ENCODE measurements at regions not wholly inside any gene's neighbourhood (a gene's known extent, or its start where the extent isn't known, plus 50 kb on each side); places are given as distances from the start of the nearest gene placed in this dataset.

DNA sequence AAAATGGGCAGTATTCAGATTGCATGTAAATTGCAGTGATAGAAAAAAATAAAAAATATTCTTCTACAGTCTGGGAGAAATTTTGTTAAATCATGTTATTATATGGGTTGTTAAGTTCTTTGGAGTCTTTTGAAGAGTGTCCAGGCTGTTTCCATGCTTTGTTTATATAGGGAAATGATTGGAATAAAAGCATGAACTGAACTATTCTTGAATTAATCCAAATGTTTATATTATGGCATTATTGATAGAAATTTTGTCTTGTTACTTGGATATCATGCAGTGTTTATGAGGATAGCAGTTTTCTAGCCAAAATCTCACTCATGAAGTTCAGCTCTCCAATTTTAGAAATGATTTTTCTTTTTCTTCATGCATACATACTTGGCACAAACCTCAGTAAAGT lies 108.2 kb upstream of the NAV3 start:
- no peak for DNase-seq

DNA sequence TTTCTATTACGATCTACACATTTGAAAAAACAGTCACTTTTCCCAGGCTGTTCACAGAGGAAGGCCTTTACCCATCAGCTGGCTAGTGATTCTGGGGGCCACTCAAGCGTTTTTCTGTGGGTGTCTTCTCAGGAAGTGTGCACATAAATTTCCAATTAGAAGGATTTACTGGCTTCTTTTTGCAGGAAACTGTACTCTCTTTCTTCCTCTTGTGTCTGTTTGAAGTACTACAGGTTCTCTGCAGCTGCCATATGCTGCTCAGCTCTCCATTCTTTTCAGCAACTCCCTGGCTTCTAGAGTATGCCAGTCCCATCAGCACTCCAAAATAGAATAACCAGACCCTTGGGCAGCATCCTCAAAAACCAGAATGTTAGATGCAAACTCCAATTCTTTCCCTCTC lies 110.4 kb upstream of the NAV3 start:
- no peak for DNase-seq

DNA sequence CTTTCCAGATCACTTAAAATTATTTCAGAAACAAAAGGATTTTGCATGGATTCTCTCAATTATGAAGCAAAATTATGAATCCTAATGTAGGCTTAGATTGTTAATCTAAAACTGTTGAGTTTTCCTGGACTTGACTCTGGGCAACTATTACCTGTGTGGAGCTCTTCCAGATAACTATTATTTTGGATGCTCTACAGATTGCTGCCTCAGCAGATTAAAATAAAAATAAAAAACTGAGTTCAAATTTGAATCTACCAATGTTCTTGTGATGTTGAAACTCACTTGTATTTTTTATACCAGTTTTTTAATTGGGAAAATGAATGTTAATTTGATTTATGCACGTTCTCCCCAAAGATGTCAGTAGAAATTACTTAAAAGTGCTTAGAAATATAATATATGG lies 120.5 kb upstream of the NAV3 start:
- DNase-seq: no peak

DNA sequence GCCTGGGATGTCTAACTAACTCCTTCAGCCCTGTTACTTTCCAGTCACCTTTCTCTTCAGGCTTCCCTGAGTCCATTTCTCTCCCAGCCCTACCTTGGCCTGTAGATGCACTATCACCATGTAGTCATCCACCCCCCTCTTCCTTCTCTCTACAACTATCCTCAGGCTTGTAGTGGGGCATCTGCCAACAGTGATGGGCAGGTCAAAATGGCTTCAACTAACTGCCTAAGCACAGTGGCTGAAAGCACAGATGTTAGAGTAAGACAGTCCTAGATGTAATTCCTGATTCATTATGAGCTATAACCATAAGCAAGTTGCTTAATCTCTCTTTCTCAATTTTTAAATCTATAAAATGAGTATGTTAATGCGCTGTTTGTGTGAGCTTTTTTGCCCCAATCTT lies 133.6 kb upstream of the NAV3 start:
- no peak for DNase-seq

DNA sequence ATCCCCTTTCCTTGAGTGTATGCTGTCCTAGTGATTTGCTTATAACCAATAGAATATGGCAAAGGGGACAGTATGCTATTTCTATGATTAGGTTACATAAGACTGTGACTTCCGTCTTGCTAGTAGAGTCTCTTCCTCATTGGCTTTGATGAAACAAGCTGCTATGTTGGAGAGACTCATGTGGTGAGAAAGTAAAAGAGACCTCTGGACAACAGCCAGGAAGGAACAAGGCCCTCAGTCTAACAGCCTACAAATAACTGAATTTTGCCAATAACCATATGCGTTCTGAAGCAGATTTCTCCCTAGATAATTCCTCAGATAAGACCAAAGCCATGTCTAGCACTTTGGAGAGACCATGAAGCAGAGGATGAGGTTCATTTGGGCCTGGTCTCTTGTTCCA lies 134.5 kb upstream of the NAV3 start:
- no peak for DNase-seq

DNA sequence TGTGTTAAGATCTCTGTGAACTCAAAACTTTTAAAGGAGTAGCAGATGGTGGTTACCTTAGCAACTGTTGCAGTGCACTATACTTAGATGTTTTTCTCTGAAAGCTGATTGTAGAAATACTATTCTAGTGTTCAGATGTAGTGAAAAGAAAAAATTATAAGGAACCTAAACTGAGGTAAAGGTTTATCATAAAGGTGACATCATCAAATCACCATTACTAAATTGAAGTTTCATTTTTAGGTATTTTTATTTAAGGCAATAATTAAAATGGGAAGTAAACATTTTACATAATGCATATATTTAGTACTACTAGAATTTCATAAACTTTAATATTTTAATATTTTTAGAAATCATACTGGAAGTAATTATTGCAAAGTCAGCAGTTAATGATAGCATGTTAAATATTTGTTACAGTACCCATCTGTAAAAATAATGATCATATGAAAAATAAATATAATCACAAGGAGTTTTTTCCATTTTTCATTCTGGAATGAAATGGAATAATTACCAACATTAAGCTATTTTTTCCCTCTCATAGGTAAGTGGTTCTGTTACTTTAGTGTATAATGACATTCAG lies 141.1 kb upstream of the NAV3 start:
- no peak for DNase-seq

DNA sequence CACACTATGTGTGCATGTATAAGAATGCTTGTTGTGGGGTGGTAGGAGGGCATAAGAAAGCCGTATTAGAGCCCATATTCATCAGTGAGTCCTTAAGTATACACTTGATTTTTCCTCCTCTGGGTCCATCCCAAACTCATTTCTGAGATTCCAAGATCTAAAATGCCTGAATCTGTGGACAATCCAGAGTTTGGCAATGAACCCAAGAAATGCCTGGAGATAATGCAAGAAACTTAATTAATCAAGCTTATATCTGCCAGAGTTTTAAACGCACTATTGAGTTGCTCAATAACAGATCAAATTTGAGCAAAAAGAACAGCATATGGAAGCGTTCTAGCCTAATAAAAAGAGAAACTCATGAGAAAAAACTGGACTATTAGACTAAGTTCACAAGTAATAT lies 143.4 kb upstream of the NAV3 start:
- no peak for DNase-seq

DNA sequence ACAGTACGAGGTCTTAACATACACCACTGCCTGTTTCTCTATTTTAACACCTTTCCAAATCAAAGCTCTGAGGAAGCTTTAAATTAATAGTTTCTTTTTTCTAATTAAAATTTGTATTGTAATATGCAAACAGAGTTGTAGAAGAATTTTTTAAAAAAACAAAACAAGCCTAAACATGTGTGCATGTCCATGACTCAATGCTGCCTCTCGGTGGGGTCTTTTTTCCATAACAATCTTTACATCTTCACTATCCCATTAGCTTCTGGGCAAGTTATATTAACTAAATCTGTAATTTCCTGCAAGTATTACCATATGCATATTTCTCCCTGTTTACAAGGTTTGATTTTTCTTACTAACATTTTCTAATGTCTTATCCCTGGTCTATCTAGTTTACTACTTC lies 143.9 kb upstream of the NAV3 start:
- DNase-seq: no peak

DNA sequence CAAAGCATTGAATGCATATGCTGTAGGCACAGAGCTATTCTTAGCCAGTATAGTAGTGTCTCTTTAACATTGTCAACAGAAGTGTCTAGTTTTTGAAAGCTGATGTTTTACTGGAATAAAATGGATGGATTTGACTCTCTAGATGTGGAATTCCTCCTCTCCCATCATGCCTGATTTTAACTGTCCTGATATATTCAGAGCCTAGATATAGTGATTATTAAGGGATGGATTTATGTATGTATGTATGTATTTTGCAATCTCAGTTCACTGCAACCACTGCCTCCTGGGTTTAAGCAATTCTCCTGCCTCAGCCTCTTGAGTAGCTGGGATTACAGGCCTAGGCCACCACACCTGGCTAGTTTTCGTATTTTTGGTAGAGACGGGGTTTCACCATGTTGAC lies 144.8 kb upstream of the NAV3 start:
- DNase-seq: no peak

DNA sequence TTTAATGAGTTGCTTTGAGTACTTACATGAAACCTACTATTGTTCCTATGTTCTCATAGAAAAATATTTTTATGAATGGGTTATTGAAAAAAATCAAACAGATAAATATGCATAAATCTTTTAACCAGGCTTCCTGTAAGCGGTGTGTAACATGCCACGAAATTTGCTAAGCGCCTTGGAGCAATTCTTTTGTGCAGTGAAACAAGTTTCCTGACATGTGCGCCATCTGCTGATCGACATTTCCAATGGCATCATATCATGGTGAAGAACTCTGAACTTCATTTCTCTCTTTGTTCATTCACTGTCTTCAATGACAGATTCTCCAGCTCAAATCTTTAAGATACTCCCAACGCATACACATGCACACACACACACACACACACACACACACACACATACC lies 145.6 kb upstream of the NAV3 start:
- peak; percentile 72 for DNase-seq

DNA sequence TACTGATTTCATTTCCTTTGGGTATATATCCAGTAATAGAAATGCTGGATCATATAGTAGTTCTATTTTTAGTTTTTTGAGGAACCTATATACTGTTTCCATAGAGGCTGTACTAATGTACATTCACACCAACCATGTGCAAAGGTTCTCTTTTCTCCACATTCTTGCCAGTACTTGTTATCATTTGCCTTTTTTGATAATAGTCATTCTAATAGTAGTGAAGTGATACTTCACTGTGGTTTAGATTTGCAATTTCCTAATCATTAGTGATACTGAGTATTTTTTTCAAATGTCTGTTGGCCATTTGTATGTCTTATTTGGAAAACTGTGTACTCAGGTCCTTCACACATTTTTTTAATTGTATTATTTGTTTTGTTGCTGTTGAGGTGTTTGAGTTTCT lies 148.2 kb upstream of the NAV3 start:
- DNase-seq: no peak

DNA sequence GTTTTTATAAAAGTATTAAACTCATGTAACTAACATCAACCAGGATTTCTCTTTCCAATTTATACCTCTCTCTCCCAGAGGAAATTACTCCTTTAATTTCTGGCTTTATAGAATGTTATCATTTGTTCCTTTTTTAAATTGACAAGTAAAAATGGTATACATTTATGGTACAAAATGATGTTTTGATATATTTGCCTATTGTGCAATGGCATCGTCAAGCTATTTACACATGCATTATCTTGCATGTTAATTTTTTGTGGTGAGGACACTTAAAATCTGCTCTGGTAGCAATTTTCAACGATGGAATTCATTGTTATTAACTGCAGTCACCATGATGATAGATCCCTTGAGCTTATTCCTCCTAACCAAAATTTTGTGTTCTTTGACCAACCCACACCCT lies 149.0 kb upstream of the NAV3 start:
- no peak for DNase-seq

DNA sequence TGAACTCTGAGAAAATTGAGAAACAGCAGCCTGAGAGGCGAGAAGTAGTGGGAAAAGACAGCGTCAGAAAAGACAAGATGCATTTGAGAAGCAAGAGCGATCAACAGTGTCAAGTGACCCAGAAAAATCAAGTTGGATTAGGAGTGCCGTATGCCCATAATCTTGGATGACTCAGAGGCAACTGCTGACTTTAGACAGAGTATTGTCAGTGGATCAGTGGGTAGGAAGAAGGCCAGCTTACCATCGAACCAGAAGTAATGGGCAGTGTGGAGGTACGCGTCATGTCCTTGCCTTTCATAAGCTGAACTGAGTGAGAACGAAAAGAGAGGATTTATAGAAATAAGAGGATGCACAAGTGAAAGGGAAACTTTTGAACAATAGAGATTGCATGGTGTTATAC lies 151.0 kb upstream of the NAV3 start:
- no peak for DNase-seq

DNA sequence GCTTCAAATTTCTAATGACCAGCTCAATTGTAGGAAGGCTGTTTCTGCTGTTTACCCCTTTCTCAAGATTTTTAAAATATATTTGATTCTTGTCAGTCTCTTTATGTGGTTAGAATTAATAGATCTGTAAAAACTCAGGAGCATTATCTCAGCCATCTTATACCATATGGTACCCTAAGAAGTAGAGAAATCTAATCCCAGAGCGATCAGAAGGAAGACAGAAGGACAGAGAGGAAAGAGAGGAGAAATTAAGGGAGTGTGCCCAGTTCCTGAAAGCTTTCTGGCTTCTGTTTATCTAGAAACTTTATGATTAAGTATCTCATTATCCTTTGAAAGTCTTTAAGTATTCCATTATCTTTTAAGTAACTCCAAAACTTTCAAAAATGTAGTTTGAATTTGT lies 152.1 kb upstream of the NAV3 start:
- no peak for DNase-seq

DNA sequence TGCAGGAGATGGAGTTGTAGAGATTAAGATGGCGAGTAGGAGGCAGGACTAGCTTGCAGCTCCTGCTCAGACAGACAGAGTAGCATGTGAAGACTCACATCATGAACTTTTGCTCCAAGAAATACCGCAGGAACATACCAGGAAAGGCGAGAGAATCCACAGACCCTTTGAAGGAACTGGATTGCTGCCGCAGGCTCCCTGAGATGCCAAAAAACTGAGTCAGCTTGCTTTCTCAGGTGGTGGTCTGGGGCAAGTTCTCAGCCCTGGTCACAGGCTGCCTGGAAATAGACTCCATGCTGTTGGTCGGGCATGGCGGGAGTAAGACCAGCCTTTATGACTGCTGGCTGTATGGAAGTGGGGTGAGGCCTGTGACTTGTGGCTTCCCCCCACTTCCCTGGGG lies 163.6 kb upstream of the NAV3 start:
- DNase-seq: no peak

DNA sequence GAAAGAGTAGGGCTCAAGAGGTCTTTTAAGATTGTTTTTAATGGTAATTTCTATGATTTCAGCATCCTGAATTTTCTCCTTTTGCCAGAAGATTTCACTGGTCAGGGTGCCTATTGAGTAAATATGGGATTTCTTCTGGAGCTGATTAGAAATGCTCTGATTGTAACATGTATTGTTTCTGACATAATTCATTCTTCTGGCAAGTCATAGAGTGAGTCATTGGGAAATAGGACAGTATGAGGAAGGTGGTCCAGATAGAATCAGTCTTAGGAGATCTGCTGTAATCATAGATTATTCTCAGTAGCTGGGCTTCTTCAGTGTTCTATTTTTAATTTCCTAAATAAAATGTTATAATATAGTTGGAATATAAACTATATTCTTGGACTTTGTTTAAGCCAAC lies 182.0 kb upstream of the NAV3 start:
- peak; percentile 4 for DNase-seq

DNA sequence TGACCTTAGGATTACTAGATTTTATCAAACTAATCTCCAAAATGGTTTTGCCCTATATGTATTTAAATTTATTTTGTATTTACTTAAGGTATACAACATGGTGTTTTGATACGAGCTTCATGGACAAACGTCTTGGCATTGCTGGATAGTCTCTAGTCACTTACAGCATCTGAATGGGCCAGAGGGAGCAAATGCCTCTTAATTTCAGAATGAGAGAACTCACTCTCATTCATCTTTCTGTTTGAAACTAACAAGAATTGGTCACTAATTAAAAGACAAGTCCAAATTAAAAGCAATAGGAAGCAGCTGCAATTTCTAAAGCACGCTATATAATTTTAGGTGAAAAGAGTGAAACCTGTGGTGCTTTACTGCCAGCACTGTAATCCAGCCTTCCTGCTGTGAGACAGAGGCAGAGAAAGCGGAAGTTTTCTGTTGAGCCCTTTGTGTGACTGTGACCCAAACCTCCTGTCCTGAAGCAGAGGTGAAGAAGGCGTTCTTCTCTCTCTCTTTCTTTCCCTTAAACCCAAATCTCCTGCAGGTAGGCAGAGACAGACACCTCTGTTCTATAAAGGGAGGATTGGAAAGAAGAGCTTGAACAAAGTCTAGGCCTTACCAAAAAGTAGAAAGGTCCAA lies 184.6 kb upstream of the NAV3 start:
- DNase-seq: no peak

DNA sequence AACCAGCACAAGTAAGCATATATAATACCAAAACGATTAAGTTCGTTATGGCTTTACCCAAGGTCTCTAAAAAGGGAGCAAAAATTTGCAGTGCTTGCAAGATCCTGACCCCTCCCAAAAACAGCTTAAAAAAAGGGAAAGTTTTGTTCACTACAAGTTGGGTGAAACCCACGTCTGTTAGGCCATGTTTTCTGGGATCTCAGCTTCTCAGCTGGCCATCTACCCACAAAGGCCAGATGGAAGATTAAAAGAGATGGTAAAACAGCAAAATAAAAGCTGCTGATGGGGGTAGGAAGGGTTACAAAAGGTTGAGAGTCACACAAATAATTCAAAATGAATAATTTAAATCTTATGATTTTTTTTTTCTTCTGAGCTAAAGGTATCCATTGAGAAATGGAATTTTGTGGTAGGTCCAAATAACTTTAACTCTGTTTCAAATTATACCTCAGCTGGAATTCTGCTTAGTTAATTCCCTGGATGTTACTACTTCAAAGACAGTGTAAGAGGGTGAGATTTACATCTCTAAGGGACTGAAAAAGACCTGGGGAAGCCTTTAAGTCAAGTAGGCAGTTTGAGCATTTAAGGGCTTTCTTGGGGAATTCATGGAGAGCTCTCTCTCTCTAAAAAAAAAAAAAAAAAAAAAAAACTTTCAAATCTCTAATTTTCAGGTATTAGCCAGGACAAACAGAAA lies 185.6 kb upstream of the NAV3 start:
- DNase-seq: no peak

DNA sequence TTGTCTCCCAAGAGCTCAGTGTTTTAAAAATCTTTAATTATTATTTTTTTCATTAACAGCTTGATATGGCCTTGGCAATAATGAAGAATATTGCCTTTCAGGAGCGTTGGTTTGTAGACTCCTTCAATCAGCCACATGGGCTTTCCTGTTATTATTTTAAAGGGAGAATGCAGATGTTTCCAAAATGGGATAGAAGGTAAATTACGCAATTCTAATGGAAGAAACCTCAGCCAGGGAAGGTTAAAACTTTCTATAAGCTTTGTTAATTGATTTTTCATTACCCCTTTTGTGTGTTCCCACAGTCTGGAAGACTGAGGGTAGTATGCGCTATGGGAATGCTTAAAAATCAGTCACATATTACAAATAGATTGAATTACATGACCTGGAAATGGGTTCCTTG lies 188.4 kb upstream of the NAV3 start:
- no peak for DNase-seq

DNA sequence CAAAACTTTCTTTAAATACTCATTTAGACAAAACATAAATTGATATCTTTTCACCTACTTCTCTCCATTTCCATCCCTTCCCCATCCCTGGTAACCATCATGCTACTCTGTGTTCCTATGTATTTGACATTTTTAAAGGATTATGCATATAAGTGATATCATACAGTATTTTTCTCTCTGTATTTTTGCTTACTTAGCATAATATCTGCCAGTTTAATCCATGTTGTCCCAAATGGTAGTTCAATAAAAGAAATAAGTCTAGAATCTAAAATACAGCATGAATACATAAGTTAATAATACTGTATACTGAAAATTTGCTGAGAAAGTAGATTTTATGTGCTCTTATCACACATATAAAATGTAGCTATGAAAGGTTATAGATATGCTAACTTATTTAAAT lies 190.3 kb upstream of the NAV3 start:
- DNase-seq: no peak

DNA sequence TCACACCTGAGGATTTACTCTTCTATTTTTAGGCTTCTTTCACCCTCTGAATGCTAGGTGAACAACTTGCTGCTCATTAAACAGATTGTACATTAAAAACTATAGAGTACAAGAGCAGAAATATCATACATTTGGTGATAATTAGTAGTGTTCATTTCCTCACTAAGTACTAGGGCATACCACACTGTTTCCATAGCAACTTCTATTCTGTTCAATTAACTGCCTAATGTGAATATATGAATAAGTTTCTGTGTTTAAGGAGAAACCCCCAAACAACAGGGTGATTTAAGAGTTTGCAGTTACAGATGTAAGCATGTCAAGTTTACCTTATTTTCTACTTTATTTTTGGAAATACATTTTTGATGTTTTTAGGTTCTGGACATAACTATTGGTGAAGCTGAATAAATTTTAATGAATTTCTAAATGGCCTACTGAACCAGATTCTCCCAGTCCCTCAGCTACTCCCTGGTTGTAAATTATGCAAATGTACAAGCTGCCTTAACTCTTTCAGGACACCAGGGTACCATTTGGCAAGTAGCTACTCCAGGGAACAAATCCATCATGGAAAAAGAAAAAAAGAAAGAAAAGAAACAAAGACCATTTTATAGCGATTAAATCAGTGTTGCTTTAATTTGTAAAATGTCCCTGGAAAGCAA lies 199.8 kb upstream of the NAV3 start:
- DNase-seq: no peak

DNA sequence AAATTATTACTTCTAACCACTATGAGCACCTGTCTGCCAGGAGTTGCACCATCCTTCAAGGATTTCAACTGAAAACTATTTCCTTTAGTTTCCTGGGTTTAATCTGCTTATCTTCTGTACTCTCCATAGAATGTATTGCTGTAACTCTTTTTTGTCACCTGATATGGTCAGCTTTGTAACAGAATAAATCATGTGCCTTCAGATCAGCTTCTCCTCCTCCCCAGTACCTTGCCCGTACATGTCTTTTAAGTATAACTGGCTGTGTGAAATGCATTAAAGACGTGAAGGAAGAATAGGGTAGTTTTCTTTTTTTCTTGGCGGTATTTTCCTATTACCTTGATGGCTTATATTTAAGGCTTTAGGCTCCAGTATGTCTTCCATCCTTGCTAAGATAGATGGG lies 200.3 kb upstream of the NAV3 start:
- no peak for DNase-seq

DNA sequence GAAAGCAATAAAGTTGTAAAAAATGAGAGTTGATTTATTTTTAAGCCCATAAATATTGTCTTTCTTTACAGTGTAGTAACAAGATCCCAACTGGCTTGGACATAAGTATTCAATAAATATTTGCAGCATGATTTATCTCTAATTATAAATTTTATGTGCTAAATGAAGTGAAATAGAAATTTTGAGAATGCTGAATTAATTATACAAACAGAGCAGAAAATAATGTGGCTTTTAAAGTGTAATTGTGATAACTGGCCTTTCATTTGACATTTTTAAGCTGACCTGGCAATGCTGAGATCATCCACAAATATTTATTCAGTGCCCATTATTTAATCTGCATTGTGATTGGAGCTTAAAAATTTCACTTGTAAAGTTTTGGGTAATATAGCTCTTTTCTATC lies 201.6 kb upstream of the NAV3 start:
- no peak for DNase-seq

DNA sequence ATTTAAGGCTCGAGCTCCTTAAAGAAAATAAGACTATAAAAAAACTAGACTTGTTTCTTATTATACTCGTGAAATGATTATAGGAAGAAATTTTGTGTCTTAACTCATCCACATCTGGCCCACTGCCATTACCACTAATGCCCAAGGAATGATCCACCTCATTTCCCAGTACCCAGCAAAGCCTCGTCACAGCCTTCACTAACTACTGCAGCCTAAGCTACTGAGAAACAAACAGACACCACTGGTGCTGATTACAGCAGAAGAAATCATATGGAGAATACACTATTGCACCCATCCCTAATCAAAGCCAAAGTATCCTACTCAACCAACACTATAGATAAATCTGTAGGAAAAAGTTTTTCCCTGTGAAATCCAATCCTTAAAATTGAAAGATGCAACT lies 205.3 kb upstream of the NAV3 start:
- peak; percentile 94 for DNase-seq
